ENCODE measurements at regions not wholly inside any gene's neighbourhood (a gene's known extent, or its start where the extent isn't known, plus 50 kb on each side); places are given as distances from the start of the nearest gene placed in this dataset.

DNA sequence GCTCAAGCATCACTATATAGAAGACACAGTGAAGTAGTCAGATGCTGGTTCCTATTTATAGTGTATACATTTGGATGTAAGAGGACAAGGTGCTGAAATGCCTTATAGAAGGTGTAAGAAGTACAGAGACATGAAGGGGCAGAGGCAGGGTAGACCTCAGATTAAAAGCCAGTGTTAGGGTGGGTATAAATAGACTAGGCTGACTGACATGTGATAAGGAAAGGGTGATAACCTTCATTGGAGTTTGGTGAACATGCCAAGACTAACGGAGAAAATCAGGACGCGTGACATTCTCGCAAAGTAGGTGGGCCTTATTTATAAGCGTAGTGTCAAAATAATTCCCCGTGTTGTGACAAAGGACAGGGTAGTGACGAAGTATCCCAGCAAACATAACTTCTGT, 59.1 kb upstream of the HRH2 start:
- FAIRE-seq (no peak), DNase-seq (ENCODE audit: low read depth, low spot score) (no peak)
- Histone ChIP-seq H3K79me2 (ENCODE audit: control insufficient read depth, insufficient read depth, low read length) (no peaks in the 10 kb centered on the region), H4K20me1 (ENCODE audit: control insufficient read depth, extremely low read depth, insufficient read depth, low read length) (no peaks in the 10 kb centered on the region), H3K4me2 (ENCODE audit: control insufficient read depth, extremely low read depth, insufficient read depth, low read depth, low read length) (no peak overlapping the region), H3K9me1 (ENCODE audit: control insufficient read depth, extremely low read depth, insufficient read depth, low read length) (no peaks in the 10 kb centered on the region), H3K4me1 (ENCODE audit: control insufficient read depth, extremely low read depth, insufficient read depth, low read length) (no peaks in the 10 kb centered on the region), H3K4me3 (ENCODE audit: control insufficient read depth in 2 of 3, extremely low read depth in 1 of 3, insufficient read depth in 2 of 3, low read depth in 1 of 3, low read length in 3 of 3) (no peak overlapping the region), H3K27me3 (ENCODE audit: control insufficient read depth, extremely low read depth, insufficient read depth, low read length) (no peaks in the 10 kb centered on the region), H3K9ac (ENCODE audit: control insufficient read depth, extremely low read depth, insufficient read depth, low read length) (no peak overlapping the region), H3K27ac (ENCODE audit: control insufficient read depth, insufficient read depth, low read length) (no peak overlapping the region), H2AFZ (ENCODE audit: control insufficient read depth, low read length) (no peak overlapping the region), H3K36me3 (ENCODE audit: control insufficient read depth in 2 of 2, extremely low read depth in 1 of 2, insufficient read depth in 2 of 2, low read length in 2 of 2) (no peaks in the 10 kb centered on the region), H3K9me3 (ENCODE audit: control insufficient read depth, low read depth, low read length) (no peaks in the 10 kb centered on the region)
- TF ChIP-seq, protein P1, sequence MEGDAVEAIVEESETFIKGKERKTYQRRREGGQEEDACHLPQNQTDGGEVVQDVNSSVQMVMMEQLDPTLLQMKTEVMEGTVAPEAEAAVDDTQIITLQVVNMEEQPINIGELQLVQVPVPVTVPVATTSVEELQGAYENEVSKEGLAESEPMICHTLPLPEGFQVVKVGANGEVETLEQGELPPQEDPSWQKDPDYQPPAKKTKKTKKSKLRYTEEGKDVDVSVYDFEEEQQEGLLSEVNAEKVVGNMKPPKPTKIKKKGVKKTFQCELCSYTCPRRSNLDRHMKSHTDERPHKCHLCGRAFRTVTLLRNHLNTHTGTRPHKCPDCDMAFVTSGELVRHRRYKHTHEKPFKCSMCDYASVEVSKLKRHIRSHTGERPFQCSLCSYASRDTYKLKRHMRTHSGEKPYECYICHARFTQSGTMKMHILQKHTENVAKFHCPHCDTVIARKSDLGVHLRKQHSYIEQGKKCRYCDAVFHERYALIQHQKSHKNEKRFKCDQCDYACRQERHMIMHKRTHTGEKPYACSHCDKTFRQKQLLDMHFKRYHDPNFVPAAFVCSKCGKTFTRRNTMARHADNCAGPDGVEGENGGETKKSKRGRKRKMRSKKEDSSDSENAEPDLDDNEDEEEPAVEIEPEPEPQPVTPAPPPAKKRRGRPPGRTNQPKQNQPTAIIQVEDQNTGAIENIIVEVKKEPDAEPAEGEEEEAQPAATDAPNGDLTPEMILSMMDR (optimal IDR thresholded peaks at IDR 0.05 in 1 of 3, IDR thresholded peaks at IDR 0.05 in 1 of 3, conservative IDR thresholded peaks at IDR 0.05 in 1 of 3; ENCODE audit: extremely low read depth in 1 of 3, insufficient read depth in 2 of 3, low read length in 3 of 3), result no peak
- no peak for TF ChIP-seq EZH2 (IDR thresholded peaks at IDR 0.05; ENCODE audit: low read length)
- dilution Hi-C loops (cut with MboI; ENCODE audit: extremely low pct_ligation_motif_present, low sequenced_read_pairs), result no loop called here

DNA sequence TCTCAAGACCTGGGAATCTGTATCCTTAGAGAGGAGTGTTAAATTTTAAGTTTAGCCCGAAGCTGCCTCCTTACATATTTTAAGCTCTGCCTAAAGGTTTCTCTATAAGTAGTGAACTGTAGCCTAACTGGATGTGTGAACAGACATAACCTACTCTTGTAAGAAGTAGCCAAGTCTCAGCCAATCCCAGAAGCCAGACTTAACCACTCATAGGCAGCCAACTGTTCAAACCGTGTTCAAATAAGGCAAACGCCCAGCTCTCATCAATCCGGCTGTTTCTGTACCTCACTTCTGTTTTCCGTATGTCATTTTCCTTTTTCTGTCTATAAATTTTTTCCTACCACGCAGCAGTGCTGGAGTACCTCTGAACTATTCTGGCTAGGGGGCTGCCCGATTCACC, 58.7 kb upstream of the HRH2 start:
- TF ChIP-seq EZH2 (IDR thresholded peaks at IDR 0.05; ENCODE audit: low read length), result no peak
- TF ChIP-seq, protein P1 (optimal IDR thresholded peaks at IDR 0.05 in 1 of 3, IDR thresholded peaks at IDR 0.05 in 1 of 3, conservative IDR thresholded peaks at IDR 0.05 in 1 of 3; ENCODE audit: extremely low read depth in 1 of 3, insufficient read depth in 2 of 3, low read length in 3 of 3), result no peak
- Histone ChIP-seq H3K27me3 (ENCODE audit: control insufficient read depth, extremely low read depth, insufficient read depth, low read length) (no peaks in the 10 kb centered on the region), H3K9me3 (ENCODE audit: control insufficient read depth, low read depth, low read length) (no peaks in the 10 kb centered on the region), H3K9ac (ENCODE audit: control insufficient read depth, extremely low read depth, insufficient read depth, low read length) (no peak overlapping the region), H3K79me2 (ENCODE audit: control insufficient read depth, insufficient read depth, low read length) (no peaks in the 10 kb centered on the region), H3K4me1 (ENCODE audit: control insufficient read depth, extremely low read depth, insufficient read depth, low read length) (no peaks in the 10 kb centered on the region), H3K36me3 (ENCODE audit: control insufficient read depth in 2 of 2, extremely low read depth in 1 of 2, insufficient read depth in 2 of 2, low read length in 2 of 2) (no peaks in the 10 kb centered on the region), H4K20me1 (ENCODE audit: control insufficient read depth, extremely low read depth, insufficient read depth, low read length) (no peaks in the 10 kb centered on the region), H3K4me3 (ENCODE audit: control insufficient read depth in 2 of 3, extremely low read depth in 1 of 3, insufficient read depth in 2 of 3, low read depth in 1 of 3, low read length in 3 of 3) (no peak overlapping the region), H3K27ac (ENCODE audit: control insufficient read depth, insufficient read depth, low read length) (no peak overlapping the region), H2AFZ (ENCODE audit: control insufficient read depth, low read length) (no peak overlapping the region), H3K9me1 (ENCODE audit: control insufficient read depth, extremely low read depth, insufficient read depth, low read length) (no peaks in the 10 kb centered on the region), H3K4me2 (ENCODE audit: control insufficient read depth, extremely low read depth, insufficient read depth, low read depth, low read length) (no peak overlapping the region)
- dilution Hi-C loops (cut with MboI; ENCODE audit: extremely low pct_ligation_motif_present, low sequenced_read_pairs), result no loop called here
- no peak for DNase-seq (ENCODE audit: low read depth, low spot score)
- FAIRE-seq, result no peak

Measured in keratinocyte (primary cell).